ENCODE measurements at regions not wholly inside any gene's neighbourhood (a gene's known extent, or its start where the extent isn't known, plus 50 kb on each side); places are given as distances from the start of the nearest gene placed in this dataset.
"Not testable (repeated sequence)": the region's sequence is repeated elsewhere in the genome, so short reads cannot be mapped to it uniquely, and the experiment has no call there.

- no peak overlapping the region for H3K27ac Mint-ChIP-seq
- Histone ChIP-seq H3K4me1 (no peaks in the 10 kb centered on the region), H3K36me3 (no peaks in the 10 kb centered on the region), H3K9me3 (ENCODE audit: low read depth) (no peaks in the 10 kb centered on the region), H3K9ac (no peak overlapping the region), H3K79me2 (ENCODE audit: low read depth) (no peaks in the 10 kb centered on the region), H3K27me3 (no peaks in the 10 kb centered on the region), H3K4me2 (no peak overlapping the region), H3F3A (ENCODE audit: low read depth) (no peaks in the 10 kb centered on the region), H2AFZ (replicated peaks) (no peak overlapping the region), H3K27ac (no peak overlapping the region), H4K20me1 (ENCODE audit: low read depth) (no peaks in the 10 kb centered on the region), H3K4me3 (no peak overlapping the region)
- no peak overlapping the region for H3K4me3 Mint-ChIP-seq
- peaks cover 18% of the 10 kb centered on the region for H3K9me3 Mint-ChIP-seq
- TF ChIP-seq CTCF (IDR thresholded peaks at IDR 0.05) (no peak), EZH2phosphoT487 (IDR thresholded peaks at IDR 0.05) (no peak), EZH2 (IDR thresholded peaks at IDR 0.05) (no peak)
- no peaks in the 10 kb centered on the region for H3K4me1 Mint-ChIP-seq
- peaks cover 2% of the 10 kb centered on the region for H3K27me3 Mint-ChIP-seq (ENCODE audit: insufficient read depth, low read depth)
- H3K36me3 Mint-ChIP-seq: no peaks in the 10 kb centered on the region
- DNase-seq (ENCODE audit: low spot score): no peak
These were observed 661.6 kb upstream of the CBLB start for GRCh38 chr3:106530367-106530766.

GRCh38 chr3:106531771-106532329 is 663.0 kb upstream of the CBLB start:
- not testable (repeated sequence) for H3K9ac ChIP-seq; H3K79me2 ChIP-seq (ENCODE audit: low read depth); H3K36me3 ChIP-seq; H3K9me3 ChIP-seq (ENCODE audit: low read depth); H3F3A ChIP-seq (ENCODE audit: low read depth); DNase-seq (ENCODE audit: low spot score); H3K27me3 Mint-ChIP-seq (ENCODE audit: insufficient read depth, low read depth); H3K27me3 ChIP-seq; H3K4me3 ChIP-seq; H3K4me1 Mint-ChIP-seq; H3K27ac Mint-ChIP-seq; H4K20me1 ChIP-seq (ENCODE audit: low read depth); H3K27ac ChIP-seq; H3K36me3 Mint-ChIP-seq; H3K4me1 ChIP-seq; H2AFZ ChIP-seq (replicated peaks); H3K4me2 ChIP-seq; H3K4me3 Mint-ChIP-seq
- H3K9me3 Mint-ChIP-seq: peaks cover 18% of the 10 kb centered on the region

GRCh38 chr3:106533093-106533787 is 664.4 kb upstream of the CBLB start:
- Histone ChIP-seq H3K9me3 (ENCODE audit: low read depth) (no peaks in the 10 kb centered on the region), H3K4me2 (no peak overlapping the region), H2AFZ (replicated peaks) (no peak overlapping the region), H3K27ac (no peak overlapping the region), H4K20me1 (ENCODE audit: low read depth) (no peaks in the 10 kb centered on the region), H3K36me3 (no peaks in the 10 kb centered on the region), H3F3A (ENCODE audit: low read depth) (no peaks in the 10 kb centered on the region), H3K4me3 (no peak overlapping the region), H3K79me2 (ENCODE audit: low read depth) (no peaks in the 10 kb centered on the region), H3K4me1 (no peaks in the 10 kb centered on the region), H3K9ac (no peak overlapping the region), H3K27me3 (no peaks in the 10 kb centered on the region)
- no peaks in the 10 kb centered on the region for H3K4me1 Mint-ChIP-seq
- no peaks in the 10 kb centered on the region for H3K36me3 Mint-ChIP-seq
- no peak for DNase-seq (ENCODE audit: low spot score)
- H3K4me3 Mint-ChIP-seq: no peak overlapping the region
- peaks cover 2% of the 10 kb centered on the region for H3K27me3 Mint-ChIP-seq (ENCODE audit: insufficient read depth, low read depth)
- H3K9me3 Mint-ChIP-seq: peaks cover 15% of the 10 kb centered on the region
- H3K27ac Mint-ChIP-seq: no peak overlapping the region
- TF ChIP-seq EZH2phosphoT487 (IDR thresholded peaks at IDR 0.05): no peak
- no peak for TF ChIP-seq CTCF (IDR thresholded peaks at IDR 0.05)
- no peak for TF ChIP-seq EZH2 (IDR thresholded peaks at IDR 0.05)

GRCh38 chr3:106533788-106534160 is 665.0 kb upstream of the CBLB start:
- Histone ChIP-seq H3K9me3 (ENCODE audit: low read depth) (no peaks in the 10 kb centered on the region), H3K36me3 (no peaks in the 10 kb centered on the region), H4K20me1 (ENCODE audit: low read depth) (no peaks in the 10 kb centered on the region), H3K79me2 (ENCODE audit: low read depth) (no peaks in the 10 kb centered on the region), H3K4me2 (no peak overlapping the region), H3K27ac (no peak overlapping the region), H3K9ac (no peak overlapping the region), H3K27me3 (no peaks in the 10 kb centered on the region), H3F3A (ENCODE audit: low read depth) (no peaks in the 10 kb centered on the region), H3K4me1 (no peaks in the 10 kb centered on the region), H2AFZ (replicated peaks) (no peak overlapping the region), H3K4me3 (no peak overlapping the region)
- H3K36me3 Mint-ChIP-seq: no peaks in the 10 kb centered on the region
- peak overlapping the region; percentile 30 for H3K27ac Mint-ChIP-seq
- H3K4me3 Mint-ChIP-seq: no peak overlapping the region
- no peaks in the 10 kb centered on the region for H3K4me1 Mint-ChIP-seq
- TF ChIP-seq EZH2 (IDR thresholded peaks at IDR 0.05): no peak
- TF ChIP-seq EZH2phosphoT487 (IDR thresholded peaks at IDR 0.05): no peak
- no peak for TF ChIP-seq CTCF (IDR thresholded peaks at IDR 0.05)
- H3K27me3 Mint-ChIP-seq (ENCODE audit: insufficient read depth, low read depth): peaks cover 2% of the 10 kb centered on the region
- H3K9me3 Mint-ChIP-seq: peaks cover 14% of the 10 kb centered on the region
- DNase-seq (ENCODE audit: low spot score): no peak

Measured in neural progenitor cell (in vitro differentiated cells).